GM18519 (cell line): ENCODE measurements at regions not wholly inside any gene's neighbourhood (a gene's known extent, or its start where the extent isn't known, plus 50 kb on each side); places are given as distances from the start of the nearest gene placed in this dataset.

Experiments
- ATAC-seq: cut with Tn5 transposase; IDR thresholded peaks from one replicate; pipeline ENCODE4 v1.9.1; 2021; ENCODE audit warnings: mild to moderate bottlenecking, moderate library complexity; ENCODE audit not compliant: unreplicated experiment, low FRiP score

- no peak for ATAC-seq
Observed at GRCh38 chr1:61627365-61627764, 97.6 kb downstream of the TM2D1 start.

GRCh38 chr1:61626816-61627215 lies 98.1 kb downstream of the TM2D1 start:
- ATAC-seq = no peak

GRCh38 chr1:61623852-61624251 lies 101.1 kb downstream of the TM2D1 start:
- no peak for ATAC-seq

- ATAC-seq = no peak
Observed at GRCh38 chr1:61620536-61620935, 104.4 kb downstream of the TM2D1 start.

- no peak for ATAC-seq
Observed at GRCh38 chr1:61618755-61619154, 106.2 kb downstream of the TM2D1 start.

- ATAC-seq = no peak
Observed at GRCh38 chr1:61618193-61618592, 106.7 kb downstream of the TM2D1 start.

- ATAC-seq = no peak
Observed at GRCh38 chr1:61616830-61617229, 108.1 kb downstream of the TM2D1 start.

GRCh38 chr1:61612602-61613001 lies 112.3 kb downstream of the TM2D1 start:
- no peak for ATAC-seq

- no peak for ATAC-seq
Observed at GRCh38 chr1:61609040-61609439, 115.9 kb downstream of the TM2D1 start.

- no peak for ATAC-seq
Observed at GRCh38 chr1:61607448-61607847, 117.5 kb downstream of the TM2D1 start.

- no peak for ATAC-seq
Observed at GRCh38 chr1:61606448-61607312, 118.3 kb downstream of the TM2D1 start.

- ATAC-seq = no peak
Observed at GRCh38 chr1:61605607-61606321, 119.2 kb downstream of the TM2D1 start.

GRCh38 chr1:61604684-61605083 lies 120.3 kb downstream of the TM2D1 start:
- no peak for ATAC-seq

- no peak for ATAC-seq
Observed at GRCh38 chr1:61604261-61604660, 120.7 kb downstream of the TM2D1 start.

- ATAC-seq = no peak
Observed at GRCh38 chr1:61602663-61603062, 122.3 kb downstream of the TM2D1 start.

- ATAC-seq = no peak
Observed at GRCh38 chr1:61597601-61598000, 127.3 kb downstream of the TM2D1 start.

GRCh38 chr1:61593331-61593730 lies 131.6 kb downstream of the TM2D1 start:
- no peak for ATAC-seq

GRCh38 chr1:61591351-61591750 lies 133.6 kb downstream of the TM2D1 start:
- ATAC-seq = no peak

GRCh38 chr1:61588736-61589672 lies 135.9 kb downstream of the TM2D1 start:
- ATAC-seq = peak; percentile 82

GRCh38 chr1:61585714-61586113 lies 139.2 kb downstream of the TM2D1 start:
- ATAC-seq = no peak

GRCh38 chr1:61583703-61584102 lies 141.2 kb downstream of the TM2D1 start:
- no peak for ATAC-seq
